ENCODE measurements at regions not wholly inside any gene's neighbourhood (a gene's known extent, or its start where the extent isn't known, plus 50 kb on each side); places are given as distances from the start of the nearest gene placed in this dataset.
"Not testable (repeated sequence)": the region's sequence is repeated elsewhere in the genome, so short reads cannot be mapped to it uniquely, and the experiment has no call there.

DNA sequence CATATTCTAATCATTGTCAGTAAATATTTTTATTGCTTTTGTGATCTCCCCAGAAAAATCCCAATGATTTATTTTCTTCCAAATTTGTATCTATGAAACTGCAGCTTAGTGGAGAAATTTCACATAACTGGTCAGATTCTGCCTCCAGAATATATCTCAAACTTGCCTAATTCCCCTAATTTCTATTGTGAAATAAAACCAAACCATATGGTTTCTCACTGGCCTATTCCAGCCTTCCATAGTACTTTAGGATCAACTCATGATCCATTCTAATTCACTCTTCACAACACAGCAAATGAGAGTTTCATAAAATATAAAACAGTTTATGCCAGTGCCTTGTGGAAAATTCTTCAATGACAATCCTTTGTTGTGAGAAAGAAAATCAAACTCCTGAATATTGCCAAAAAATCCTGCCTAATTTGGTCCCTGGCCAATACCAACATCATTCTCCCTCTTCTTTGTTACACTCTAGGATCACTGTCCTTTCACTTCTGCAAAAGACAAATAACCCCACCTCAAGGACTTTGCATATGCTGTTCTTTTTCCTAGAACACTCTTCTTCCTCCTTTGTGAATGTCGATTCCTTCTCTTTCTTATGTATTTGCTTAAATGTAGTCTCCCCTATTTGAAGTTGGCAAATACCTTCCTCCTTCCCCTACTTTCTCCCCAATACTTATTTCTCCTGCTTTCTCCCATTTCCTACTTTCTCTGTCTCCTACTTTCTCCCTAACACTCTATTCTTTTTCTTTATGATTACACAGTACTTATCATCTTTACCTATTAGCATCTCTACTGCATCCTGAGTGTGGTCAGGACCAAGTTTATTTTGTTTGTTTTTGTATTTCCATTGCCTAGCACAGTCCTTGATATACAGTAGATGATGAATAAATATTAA is 587.5 kb downstream of the RFPL4B start:
- DNase-seq (ENCODE audit: low spot score): no peak

DNA sequence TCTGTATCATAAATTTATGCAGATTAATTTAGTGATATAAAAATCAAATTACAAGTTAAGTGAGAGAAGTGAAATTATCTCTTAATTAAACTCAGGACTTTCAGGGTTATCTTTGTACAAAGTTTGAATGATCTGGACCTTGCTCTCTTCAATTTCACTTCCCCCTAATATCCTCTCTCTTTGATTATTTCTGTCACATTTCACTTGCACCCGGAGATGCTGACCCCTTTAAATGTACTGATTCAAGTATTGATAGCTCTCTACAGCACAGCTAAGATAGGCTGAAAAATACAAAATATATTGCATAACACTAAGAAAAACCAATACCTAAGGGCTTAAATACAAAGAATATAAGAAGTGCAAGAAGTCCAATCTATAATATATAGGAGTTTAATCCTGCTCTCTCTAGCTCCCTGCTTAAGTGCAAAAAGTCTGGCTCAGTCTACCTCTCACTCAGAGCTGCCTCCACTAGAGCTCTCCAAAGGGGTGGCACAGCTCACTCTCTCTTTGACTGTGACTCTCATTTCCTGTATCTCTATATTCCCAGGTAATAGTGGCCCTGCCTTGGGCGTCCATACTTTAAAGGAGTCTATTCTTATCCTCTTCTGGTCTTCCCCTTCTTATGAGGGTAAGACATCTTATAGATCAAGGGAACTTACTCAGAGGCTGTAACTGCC is 588.4 kb downstream of the RFPL4B start:
- DNase-seq (ENCODE audit: low spot score): no peak

DNA sequence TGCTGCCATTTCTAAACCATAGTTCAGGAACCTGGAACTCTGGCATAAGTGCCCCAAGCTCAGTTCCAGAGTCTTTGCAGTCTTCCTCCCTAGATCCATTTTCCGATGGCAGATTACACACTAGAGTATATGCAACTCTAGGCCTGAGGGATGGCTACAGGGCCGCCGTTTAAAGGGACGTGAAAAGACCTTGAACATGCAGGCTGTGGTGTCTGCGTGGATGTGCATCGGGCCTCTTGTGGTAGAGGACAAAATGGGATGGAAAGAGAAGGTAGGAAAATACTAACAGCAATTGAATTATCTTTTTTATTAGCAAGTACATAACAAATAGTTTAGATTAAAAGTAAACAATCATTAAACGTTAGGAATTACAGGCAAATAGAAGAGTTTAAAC is 588.9 kb downstream of the RFPL4B start:
- DNase-seq (ENCODE audit: low spot score): no peak

DNA sequence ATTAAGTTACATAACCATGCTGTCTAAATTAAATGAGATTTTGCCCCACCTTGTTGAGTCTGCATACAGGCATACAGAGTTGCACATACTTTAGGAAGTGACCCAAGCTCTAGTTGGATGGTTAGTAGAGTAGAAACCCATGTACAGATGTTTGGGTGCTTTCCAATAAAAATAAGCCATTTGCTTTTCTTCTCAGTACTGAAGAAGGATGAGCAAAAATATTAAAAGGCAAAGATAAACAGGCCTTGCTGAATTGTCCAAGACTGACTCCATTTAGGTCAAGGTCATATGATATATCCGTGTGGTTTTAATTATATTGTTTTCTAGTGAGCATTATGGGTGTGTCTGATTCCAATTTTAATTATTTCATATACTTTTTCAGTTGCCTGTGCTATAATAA is 589.4 kb downstream of the RFPL4B start:
- no peak for DNase-seq (ENCODE audit: low spot score)

DNA sequence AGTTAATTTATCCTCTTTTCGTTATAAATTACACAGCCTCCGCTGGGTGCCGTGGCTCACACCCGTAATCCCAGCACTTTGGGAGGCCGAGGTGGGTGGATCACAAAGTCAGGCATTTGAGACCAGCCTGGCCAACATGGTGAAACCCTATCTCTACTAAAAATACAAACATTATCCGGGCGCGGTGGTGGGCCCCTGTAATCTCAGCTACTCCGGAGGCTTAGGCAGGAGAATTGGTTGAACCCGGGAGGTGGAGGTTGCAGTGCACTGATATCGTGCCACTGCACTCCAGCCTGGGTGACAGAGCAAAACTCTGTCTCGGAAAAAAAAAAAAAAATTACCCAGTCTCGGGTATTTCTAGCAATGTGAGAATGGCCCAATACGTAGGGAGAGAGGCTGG is 590.6 kb downstream of the RFPL4B start:
- DNase-seq (ENCODE audit: low spot score): not testable (repeated sequence)

DNA sequence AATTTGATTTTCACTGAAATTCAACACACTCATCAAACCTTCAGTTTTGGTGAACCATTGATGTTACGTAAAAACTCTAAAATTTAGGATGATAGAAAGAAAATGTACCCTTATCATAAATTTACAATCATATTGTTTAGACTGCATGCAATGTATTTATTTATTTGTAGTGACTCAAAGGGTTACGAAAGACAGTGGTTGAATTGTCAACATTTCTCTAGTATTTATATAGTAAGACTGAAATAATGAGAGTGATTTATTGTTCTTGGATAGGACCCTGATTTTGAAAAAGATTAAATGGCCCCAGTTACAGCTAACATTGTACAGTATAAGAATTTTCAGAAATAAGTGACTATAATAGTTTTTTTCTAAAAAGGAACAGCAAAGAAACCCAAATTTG is 591.5 kb downstream of the RFPL4B start:
- DNase-seq (ENCODE audit: low spot score): no peak

DNA sequence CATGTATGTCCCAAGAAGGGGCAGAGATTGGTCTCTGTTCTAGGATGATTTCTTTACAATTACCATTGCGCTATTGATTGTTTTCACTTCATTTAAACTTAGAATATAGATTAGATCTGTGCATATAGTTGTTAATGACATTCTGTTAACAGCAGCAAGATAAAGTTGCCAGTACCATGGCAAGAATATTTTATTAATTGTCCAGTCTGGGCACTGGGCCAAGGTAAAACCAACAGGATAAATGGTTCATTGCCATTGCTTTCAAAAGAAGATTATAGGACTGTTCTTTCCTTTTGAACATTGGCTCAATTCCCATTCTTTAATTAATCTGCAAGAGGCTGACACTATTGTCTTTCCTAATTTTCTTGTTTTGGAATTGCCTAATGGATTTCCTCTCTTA is 592.4 kb downstream of the RFPL4B start:
- no peak for DNase-seq (ENCODE audit: low spot score)

DNA sequence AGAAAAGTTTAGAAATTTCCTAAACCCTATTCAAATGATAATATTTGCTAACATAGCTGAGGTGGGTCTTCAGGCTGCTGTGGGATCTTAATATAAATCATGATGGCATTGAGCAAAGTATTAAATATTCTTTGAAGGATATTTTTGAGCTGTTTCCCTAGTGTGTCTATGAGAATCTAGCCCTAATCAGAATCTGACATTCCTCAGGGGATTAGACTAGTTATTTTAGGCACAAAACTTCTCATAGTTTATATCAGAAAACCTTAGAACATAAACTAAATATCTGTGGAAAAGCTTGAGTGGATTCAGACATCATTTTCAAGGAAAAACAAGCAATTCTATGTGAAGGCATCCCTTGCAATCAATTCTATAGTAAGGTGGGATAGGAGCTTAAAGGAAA is 594.5 kb downstream of the RFPL4B start:
- DNase-seq (ENCODE audit: low spot score): no peak

DNA sequence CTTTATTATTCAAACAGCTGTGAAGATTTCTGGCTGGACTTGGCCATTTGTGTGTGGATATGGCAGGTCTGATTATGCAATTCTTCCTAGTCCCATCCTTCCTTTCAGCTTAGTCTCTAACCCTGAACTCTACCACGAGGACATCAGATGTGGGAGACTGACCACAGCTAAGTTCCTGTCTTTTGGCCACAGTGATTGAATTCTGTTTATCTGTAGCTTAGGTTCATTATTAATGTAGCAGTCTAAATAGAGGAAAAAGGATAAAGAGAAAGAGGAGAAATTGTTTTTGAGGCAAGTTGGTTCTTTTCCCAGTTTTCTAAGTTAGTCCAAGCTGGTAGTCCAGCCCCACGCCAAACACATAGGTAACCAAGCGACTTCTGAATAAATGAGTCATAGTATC is 598.9 kb downstream of the RFPL4B start:
- DNase-seq (ENCODE audit: low spot score): no peak

DNA sequence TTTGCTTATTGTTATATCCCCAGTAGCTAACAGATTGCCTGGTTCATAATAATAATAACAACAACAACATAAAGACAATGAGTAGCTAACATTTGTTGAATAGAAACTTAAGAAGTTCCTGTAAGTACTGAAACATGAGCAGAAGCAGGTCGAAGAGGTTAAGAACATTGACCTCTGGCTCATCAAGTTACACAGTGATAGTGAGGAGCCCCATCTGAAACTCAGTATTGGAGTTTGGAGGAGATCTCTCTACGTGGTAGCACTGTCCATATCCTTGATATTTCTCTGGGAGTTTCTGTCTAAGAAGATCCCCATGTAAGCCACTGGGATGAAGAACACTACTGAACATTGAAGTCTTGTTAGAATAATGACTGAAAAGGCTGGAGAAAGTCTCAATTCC is 600.4 kb downstream of the RFPL4B start:
- no peak for DNase-seq (ENCODE audit: low spot score)

DNA sequence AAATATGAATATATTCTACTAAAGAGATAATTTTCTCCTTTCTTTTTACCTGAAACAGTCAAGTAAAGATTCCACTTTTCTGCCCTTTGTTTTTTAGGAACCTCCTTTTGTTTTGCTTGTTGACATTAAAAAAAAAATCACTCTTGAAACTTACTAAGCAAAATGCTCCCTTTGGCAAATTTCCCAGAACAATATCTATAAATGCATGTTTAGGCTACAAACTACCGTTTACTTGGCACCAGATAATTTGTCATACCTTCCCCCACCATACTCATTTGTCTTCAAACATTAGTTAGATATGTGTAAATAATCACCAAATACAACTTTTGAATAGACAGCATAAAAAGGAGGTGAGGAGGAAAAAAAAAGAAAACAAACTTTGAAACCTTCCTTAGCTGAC is 604.7 kb downstream of the RFPL4B start:
- DNase-seq (ENCODE audit: low spot score): no peak

DNA sequence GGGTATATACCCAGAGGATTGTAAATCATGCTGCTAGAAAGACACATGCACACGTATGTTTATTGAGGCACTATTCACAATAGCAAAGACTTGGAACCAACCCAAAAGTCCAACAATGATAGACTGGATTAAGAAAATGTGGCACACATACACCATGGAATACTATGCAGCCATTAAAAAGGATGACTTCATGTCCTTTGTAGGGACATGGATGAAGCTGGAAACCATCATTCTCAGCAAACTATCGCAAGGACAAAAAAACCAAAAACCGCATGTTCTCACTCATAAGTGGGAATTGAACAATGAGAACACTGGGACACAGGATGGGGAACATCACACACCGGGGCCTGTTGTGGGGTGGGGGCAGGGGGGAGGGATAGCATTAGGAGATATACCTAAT is 608.6 kb downstream of the RFPL4B start:
- DNase-seq (ENCODE audit: low spot score): not testable (repeated sequence)

DNA sequence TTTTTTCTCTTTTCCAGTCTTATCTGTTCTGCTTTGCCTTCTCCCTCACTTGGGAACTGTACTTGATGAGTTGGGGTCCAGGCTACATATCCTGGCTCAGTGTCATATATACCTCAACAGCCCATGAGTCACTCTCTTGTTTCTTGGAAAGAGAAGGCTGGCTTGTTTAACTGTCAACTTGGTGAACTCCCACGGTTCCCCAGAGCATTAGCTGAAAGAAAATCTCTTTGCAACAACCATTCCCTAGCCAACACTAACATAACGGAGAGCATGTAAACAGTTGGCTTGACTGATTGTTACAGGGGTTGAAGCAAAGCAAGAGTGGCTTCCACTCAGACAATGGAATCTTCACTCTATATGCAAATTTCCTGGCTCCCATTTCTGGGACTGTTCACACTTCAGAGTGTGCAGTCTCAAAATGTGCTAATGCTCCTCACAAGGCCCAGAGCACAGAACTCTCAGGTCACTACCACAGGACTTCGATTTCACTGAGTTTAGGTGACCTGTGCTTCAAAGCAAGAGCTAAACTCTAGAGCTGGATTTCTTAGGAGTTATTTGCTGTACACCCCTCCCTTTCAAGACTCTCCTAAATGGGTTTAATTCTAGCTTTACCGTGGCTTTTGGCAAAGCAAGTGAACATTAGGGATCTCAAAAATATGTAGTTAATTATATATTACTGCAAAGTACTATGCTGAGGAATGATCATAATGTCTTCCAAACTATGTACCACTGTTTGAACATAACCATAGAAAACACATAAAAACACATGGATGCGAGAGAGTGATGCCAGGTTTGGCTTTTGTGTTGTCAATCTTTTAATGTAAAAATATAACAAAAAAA is 609.8 kb downstream of the RFPL4B start:
- DNase-seq (ENCODE audit: low spot score): peak; percentile 20

DNA sequence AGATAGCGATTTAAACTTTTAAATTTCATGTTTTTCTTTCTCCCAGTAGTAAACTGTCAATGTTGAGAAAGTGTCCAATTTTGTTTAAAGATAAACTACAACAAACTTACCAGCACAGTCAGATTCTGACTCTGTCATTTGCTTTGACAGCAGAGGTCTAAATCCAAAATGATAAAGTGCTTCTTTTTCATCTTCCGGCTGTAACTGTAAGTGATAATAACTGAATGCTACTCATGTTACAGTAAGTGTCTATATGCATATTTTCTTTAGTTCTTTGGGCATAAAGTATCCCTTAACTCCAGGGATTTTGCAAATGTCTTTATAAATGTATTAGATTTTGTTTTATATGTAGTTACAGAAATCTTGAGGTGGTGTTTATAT is 610.4 kb downstream of the RFPL4B start:
- no peak for DNase-seq (ENCODE audit: low spot score)

DNA sequence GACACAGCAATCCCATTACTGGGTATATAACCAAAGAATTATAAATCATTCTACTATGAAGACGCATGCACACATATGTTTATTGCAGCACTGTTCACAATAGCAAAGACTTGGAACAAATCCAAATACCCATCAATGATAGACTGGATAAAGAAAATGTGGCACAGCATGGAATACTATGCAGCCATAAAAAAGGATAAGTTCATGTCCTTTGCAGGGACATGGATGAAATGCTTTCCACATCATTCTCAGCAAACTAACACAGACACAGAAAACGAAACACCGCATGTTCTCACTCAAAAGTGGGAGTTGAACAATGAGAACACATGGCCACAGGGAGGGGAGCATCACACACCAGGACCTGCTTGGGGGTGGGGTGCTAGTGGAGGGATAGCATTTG is 613.0 kb downstream of the RFPL4B start:
- DNase-seq (ENCODE audit: low spot score): not testable (repeated sequence)

DNA sequence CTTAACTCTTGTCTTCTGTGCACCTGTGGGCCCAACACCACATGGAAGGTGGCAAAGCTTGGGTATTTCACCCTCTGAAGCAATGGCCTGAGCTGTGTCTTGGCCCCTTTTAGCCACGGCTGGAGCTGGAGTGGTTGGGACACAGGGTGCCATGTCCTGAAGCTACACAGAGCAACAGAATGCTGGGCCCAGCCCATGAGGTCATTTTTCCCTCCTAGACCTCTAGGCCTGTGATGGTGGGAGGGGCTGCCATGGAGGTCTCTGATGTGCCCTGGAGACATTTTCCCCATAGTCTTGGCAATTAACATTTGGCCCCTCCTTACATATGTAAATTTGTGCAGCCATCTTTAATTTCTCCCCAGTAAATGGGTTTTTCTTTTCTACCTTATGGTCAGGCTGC is 620.8 kb downstream of the RFPL4B start:
- DNase-seq (ENCODE audit: low spot score): no peak

DNA sequence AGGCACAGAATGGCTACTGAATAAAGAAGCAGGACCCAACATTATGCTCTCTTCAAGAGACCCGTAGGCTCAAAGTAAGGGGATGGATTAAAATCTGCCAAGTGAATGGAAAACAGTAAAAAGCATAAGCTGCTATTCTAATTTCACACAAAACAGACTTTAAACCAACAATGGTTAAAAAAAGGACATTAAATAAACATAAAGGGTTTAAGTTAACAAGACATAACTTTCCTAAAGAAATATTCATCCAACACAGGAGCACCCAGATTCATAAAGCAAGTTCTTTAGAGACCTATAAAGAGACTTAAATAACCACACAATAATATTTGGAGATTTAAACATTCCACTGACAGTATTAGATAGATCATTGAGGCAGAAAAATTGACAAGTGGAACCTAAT is 624.5 kb downstream of the RFPL4B start:
- no peak for DNase-seq (ENCODE audit: low spot score)

DNA sequence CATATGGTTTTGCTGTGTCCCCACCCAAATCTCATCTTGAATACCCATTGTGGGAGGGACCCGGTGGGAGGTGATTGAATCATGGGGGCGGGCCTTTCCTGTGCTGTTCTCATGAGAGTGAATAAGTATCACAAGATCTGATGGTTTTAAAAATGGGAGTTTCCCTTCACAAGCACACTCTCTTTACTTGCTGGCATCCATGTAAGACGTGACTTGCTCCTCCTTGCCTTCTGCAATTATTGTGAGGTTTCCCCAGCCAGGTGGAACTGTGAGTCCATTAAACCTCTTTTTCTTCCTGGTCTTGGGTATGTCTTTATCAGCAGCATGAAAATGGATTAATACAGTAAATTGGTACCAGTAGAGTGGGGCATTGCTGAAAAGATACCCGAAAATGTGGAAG is 627.8 kb downstream of the RFPL4B start:
- not testable (repeated sequence) for DNase-seq (ENCODE audit: low spot score)

DNA sequence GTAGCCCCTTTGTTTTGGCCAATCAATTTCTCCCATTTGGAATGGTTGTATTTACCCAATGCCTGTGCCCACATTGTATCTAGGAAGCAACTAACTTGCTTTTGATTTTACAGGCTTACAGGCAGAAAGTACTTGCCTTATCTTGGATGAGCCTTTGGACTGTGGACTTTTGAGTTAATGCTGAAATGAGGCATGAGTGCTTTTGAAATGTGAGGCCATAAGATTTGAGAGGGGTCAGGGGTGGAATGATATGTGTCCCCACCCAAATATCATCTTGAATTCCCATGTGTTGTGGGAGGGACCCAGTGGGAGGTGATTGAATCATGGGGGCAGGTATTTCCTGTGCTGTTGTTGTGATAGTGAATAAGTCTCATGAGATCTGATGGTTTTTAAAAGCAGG is 629.4 kb downstream of the RFPL4B start:
- not testable (repeated sequence) for DNase-seq (ENCODE audit: low spot score)

DNA sequence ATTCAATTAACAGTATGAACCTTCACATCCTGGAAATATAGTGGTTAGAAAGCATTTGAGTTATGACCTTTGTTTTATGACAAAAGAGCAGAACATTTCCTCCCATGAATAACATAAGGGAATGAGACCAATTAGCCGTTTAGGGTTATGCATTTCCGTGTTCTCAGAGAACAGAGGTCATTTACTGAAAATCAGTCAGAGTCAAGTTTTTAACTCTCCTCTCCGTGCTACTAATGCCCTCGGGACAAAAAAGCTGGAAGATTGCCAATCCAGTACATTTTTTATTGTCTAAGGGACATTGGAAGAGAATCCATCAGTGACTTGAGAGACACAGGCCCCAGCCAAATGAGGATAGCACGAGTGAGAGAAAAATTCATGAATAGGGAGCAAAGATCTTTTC is 632.7 kb downstream of the RFPL4B start:
- peak; percentile 11 for DNase-seq (ENCODE audit: low spot score)

DNA sequence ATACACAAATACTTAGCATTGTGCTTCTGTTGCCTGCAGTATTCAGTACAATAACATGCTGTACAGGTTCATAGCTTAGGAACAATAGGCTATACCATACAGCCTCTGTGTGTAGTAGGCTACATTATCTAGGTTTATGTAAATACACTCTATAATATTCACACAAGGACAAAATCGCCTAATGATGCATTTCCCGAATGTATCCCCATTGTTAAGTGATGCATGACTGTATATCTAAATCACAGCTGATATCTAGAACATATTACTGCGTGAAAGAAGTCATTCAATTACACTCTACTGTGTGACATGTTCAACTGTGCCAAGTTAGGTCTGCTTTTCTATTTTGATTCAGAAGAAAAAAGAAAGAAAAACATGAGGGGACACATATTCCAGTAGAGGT is 633.5 kb downstream of the RFPL4B start:
- no peak for DNase-seq (ENCODE audit: low spot score)

DNA sequence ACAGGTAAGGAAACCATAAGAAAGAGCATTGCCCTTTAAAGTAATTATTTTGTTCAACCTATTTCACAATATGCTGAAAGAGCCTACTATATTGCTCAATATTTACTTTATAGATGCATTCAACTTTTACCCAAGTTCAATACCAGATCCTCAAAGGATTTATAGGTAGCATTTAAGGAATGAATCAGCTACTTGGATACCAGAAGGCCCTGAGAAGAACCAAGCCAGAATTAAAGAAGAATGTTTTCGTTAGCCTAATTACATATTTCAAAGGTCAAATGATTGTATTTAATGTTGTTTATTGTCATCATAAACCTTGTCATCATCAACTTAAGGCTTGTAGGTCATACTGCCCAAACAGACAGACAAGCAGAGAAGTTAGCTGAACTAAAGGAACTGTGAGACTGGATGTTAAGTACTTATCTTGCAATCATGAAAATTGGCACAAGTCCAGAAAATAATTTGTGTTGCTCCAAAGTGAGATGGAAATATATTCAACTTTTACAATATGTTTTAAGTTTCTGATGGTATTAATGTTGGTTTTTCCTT is 636.7 kb downstream of the RFPL4B start:
- no peak for DNase-seq (ENCODE audit: low spot score)
